HG02678 (cell line): ENCODE measurements at regions not wholly inside any gene's neighbourhood (a gene's known extent, or its start where the extent isn't known, plus 50 kb on each side); places are given as distances from the start of the nearest gene placed in this dataset.

Experiments
- ATAC-seq: cut with Tn5 transposase; IDR thresholded peaks from one replicate; pipeline ENCODE4 v1.9.1; 2021; ENCODE audit warnings: mild to moderate bottlenecking, moderate library complexity; ENCODE audit not compliant: unreplicated experiment

- ATAC-seq, result no peak
These were observed 55.7 kb upstream of the OR5AN1 start for GRCh38 chr11:59302991-59303390.

DNA sequence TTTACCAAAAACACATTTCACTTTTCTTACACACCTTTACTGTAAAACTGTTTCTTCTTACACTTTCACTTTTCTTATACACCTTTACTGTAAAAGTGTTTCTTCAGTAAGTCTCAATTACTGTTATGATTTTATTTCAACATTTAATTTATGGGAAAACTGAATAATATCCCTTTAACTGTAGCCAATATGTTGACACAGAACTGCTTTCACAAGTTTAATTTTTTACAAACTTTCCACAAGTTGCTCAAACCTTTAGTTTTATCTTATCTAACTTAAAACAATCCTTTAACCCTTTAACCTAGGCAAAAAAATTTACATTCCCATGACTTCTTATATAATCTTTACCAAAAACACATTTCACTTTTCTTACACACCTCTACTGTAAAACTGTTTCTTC is 63.3 kb upstream of the OR5AN1 start:
- ATAC-seq, result no peak

GRCh38 chr11:59292611-59293010 is 66.1 kb upstream of the OR5AN1 start:
- ATAC-seq, result no peak

DNA sequence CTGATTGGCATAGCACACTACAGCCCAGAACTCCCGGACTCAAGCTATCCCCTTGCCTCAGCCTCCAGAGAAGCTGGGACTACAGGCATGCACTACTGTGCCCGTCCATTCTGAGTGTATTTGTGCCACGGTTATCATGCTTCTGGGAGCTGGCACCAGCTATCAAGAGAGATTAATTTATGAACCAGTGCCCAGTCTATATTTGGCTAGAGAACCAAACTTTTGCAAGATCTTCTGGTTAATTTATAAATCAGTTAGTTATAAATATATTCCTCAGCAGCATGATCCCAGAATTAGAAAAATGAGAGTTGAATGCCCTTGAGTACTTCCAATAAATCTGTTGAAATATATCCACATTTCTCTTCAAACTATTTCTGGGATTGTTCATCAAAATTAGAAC is 67.5 kb upstream of the OR5AN1 start:
- ATAC-seq, result no peak

DNA sequence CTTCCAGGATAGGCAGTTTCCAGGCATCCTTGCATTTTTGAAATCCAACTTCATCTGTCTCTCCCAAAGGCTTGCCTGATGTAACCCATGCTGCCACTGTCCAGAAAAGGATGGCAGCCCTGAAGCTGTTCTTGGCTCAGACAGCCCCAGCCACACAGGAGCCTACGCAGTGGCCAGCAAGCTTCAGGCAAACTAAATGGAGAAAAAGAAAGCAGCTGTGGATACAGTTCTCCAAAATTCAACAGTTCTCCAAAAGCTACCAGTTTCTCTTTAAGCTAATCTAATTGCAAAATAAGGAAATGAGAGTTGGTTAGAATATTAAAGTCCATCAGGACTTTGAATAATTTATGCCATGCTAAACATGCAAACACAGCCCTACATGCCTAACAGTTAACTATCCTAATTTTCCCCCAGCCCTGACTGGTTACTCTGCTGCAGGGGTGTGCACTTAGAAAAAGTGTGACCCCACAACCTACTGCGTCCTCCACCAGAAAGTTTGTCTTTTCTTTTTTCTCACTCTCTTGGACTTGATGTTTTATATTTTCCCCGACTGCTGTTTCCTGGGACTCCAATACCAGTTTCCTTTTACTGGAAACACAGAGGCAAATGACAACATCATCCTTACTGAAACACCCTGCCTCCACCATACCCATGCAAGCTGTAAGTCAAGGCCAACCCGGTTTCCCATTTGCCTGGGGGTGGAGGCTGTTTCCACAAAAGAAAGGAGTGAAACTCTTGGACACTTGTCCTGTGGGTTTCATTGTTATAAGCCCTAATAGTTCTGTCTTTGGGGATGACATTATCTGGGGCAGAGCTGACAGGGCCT is 69.1 kb upstream of the OR5AN1 start:
- no peak for ATAC-seq

DNA sequence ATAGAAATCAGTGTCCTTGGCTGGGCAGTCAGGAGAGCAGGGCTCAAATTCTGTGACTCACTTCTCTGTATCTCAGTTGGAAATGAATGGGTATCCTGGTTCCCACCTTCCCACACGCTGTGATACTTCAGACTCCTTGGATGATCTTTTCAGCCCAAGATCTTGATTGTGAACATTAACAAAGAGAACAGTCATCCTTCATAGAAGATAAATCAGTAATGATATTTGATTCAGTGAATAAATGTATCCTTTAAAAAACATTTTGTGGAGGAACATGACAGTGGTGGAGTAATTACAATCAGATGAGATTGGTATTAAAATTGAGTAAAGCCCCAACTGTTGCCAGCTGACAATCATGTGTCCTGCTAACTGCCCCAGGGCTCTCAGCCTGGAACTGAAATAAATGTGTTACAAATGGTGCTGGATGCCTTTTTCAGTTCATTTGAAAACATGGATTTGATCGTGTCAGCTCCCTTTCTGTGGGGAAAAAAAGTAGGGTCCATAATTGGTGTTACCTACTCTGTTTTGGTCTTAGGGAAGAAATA is 72.9 kb upstream of the OR5AN1 start:
- no peak for ATAC-seq

- ATAC-seq, result peak; percentile 17
These were observed 72.0 kb upstream of the MPEG1 start for GRCh38 chr11:59284773-59285129.

DNA sequence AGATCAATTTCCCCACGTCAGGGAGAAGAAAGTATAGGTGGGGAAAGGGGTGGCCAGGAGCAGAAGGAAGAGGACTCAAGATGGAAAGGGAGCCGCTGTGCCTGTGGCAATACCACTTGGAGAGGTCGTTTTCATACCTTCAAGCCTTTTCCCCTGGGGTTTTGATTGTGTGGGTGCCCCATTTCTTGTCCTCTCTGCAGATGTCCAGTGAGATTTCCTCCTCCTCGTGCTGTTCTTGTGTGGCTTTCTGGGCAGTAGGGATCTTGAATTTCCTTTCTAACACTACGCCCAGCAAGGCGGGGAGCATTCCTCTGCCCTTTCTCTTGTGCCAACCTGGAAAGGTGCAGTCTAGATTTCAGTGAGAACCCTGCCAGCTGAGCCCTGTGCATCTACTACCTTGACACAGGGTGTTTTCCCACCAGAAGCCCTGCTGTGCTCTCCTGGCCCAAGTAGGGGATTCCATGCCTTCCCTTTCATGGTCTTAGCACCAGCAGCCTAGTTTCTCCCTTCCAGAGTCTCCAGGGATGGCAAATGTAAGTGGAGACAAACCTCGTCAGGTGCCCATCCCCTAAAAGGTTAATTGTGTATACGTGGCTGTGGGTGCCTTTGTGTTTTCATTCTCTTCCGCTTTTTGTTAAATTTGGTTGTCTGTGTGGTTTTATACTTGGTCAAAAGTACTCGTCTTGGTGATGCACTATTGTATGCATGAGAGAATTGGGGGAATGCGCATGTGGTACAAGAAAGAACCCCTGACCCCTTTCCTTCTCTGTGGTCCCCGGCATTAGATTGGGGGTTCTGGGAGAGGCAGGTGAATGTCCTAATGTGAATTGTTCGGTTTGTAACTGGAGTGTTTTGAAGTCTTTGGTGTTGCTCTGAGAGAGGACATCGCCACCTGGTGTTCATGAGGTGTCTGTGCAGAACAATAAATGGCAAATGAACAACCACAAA is 71.4 kb upstream of the MPEG1 start:
- peak; percentile 74 for ATAC-seq

DNA sequence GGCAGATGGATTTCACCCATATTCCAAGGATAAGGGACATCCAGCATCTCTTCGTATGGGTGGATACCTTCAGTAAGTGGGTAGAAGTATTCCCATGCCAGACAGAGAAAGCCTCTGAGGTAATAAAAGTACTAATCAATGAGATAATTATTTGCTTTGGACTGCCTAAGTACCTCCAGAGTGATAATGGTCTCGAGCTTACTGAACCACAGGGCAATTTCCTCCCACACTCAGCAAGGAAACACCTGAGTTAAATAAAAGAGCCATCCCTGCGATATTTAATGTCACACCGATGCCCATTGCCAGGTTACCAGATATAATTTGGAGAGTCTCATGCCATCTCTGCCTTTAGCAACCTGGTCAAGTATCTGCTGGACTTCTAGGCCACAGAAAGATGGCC is 70.6 kb upstream of the MPEG1 start:
- no peak for ATAC-seq

- ATAC-seq, result no peak
These were observed 68.5 kb upstream of the MPEG1 start for GRCh38 chr11:59281177-59281576.

DNA sequence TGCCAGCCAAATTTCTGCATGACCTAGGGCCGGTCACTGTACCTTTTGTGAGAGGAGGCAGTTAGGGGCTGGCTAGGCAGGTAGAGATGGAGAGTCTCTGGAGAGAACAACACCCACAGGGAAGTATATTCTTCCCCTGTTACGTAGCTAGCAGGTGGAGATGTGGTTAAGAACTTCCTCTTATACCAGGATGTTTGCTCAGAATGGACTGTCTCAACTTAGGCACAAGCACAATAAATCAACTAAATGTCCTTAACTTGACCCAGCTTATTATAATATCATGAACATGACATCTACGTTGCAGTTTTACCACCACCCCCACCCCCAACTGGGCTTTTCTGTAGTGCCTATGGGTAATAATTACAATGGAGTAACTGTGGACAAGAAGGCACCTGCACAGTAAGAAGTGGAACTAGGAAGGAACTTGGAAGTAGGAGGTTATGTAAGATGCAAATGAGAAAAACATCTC is 60.7 kb upstream of the MPEG1 start:
- peak; percentile 92 for ATAC-seq

DNA sequence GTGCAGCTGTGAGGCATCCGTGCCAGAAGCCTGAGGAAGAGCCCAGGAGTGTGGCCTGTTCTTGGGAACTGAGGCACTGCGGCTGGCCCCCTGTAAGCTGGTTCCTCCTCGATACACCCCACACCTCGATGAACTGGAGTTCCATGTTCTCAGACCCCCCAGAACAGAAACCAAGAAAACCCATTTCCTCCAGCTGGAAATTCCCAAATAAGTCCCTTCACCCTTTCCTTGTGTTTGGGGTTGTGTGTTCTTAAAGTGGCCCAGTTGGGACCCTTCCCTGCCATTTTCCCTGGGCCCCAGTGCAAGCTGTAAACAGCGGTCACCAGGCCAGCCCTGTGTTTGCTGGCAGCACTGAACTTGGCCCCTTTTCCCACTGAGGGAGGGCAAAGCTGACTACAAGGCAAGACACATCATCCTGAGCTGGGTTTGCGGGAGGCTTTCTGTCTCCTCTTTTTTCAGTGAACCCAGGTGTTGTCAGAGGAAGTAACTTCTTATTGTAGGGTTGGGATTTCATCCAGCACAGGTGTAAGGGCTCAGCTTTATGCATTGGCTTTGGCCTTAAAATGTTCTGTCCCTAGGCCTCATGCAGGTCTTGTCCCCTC is 60.1 kb upstream of the MPEG1 start:
- no peak for ATAC-seq

DNA sequence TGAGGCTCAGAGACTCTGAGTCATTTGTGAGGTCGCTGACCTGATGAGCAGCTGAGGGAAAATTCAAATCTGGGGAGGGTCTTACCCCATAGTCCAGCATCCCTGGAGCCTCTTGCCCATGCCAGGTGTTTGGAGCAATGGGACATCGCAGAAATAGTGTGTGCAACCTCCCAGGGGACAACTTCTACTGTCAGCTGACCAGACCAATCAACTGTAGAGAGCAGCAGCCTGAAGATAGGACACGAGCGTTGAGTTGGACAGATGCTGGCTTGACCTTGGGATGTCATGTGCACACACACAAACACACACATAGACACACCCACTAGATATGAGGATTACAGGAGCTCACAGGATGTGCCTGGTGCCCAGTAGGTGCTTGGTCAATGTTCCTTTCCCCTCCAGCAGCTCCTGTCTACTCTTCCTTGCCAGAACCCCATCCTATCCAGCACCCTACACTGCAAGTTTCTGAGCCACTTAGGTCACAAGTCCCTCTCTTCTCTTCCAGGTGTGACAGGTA is 59.1 kb upstream of the MPEG1 start:
- ATAC-seq, result no peak

DNA sequence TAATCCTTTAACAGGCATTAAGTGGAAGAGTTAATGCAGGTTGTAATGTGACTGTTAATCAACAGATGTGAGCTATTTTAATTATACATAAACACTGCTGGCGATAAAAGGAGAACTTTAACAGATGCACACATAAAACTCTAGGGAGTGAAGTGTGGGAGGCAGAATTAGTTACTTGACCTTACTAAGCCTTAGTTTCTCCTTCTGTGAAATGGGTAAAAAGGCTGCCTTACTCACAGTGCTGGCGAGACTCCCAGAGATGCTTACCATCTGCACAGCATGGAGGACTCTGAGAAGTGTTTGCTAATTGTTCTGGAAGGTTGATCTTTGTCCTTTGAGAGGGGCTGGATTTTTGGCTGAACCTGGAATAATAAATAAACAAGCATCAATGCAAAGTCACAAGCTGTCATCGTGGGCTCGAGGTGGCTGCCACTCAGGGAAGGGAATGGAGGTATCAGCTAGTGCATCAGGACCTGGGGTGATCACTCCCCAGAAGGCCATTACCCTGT is 58.6 kb upstream of the MPEG1 start:
- ATAC-seq, result no peak

DNA sequence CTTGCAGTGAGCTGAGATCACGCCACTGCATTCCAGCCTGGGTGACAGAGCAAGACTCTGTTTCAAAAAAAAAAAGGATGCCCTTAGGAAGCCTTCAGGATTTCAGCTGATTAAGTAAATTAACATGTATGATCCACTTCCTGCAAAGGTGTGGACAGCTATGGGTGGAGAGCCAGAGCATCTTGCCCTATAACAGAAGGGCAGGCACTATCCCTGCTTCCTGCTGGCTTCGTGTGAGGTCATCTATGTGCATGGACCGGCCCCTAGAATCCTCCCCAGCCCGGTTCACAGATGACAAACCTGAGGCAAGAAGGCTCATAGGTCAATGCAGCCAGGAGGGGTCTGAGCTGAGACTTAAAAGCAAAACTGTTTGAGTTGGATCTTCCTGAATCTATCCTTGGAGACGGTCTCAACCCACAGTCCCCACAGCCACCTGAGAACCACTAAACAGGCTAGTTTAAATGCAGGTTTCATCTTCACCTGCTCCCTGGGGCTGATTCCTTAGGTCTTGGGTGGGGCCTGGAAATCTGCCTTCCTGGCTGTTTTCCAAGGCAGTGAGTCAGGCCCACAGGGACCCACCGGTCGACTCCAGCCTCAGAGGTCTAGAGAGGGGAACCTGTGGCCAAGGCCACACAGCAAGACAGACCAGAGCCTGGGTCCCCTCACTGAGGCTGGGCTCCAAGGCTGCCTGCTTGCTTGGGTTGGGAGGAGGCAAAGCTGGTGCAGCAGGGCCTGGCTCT is 55.2 kb upstream of the MPEG1 start:
- no peak for ATAC-seq

DNA sequence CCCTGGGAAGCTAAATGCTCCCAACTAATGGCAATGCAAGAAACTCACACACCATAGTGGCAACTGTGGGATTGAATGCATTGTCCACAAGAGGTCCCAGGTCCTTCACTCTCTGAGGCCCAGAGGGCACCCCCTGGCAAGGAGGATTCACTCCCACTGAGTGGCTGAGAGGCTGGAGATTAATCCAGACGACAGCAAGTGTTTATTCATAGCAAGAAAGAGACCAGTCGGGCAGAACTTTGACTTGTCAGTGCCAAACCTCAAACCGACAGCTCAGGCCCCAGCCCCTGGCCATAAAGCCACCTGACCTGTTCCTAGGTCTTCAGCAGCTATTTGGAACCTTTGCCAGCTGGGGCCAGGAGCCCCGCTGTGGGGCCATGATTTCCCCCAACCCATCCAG is 54.5 kb upstream of the MPEG1 start:
- peak; percentile 78 for ATAC-seq

GRCh38 chr11:59266491-59266890 is 53.8 kb upstream of the MPEG1 start:
- no peak for ATAC-seq

DNA sequence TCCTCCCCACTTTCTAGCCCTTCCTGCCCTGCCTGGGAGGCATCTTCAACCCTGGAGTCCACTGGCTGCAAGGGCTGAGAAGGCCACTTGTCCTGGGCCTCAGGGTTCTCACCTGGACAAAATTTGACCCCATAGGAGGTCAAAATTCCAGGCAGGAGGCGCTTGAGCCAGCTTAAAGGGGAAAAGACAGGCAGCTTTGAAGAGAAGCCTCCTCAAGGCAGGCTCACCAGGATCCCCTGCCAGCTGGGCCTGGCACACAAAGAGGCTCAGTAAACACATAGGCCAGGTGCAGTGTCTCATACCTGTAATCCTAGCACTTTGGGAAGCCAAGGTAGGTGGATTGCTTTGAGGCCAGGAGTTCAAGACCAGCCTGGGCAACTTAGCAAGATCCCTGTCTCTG is 53.0 kb upstream of the MPEG1 start:
- ATAC-seq, result no peak

DNA sequence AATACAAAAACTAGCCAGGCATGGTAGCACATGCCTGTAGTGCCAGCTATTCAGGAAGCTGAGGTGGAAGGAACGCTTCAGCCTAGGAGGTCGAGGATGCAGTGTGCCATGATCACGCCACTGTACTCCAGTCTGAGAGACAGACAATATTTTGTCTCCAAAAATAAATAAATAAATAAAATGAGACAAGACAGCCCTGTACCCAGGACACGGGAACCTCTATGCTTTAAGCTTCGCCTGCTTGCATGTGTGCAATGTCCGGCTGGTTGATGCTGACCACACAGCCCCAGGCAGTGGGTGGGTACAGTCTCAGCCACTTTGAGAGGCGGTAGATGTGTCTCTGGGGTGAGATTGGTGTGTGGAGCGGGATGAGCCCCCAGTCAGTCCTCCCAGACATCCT is 52.0 kb upstream of the MPEG1 start:
- no peak for ATAC-seq

DNA sequence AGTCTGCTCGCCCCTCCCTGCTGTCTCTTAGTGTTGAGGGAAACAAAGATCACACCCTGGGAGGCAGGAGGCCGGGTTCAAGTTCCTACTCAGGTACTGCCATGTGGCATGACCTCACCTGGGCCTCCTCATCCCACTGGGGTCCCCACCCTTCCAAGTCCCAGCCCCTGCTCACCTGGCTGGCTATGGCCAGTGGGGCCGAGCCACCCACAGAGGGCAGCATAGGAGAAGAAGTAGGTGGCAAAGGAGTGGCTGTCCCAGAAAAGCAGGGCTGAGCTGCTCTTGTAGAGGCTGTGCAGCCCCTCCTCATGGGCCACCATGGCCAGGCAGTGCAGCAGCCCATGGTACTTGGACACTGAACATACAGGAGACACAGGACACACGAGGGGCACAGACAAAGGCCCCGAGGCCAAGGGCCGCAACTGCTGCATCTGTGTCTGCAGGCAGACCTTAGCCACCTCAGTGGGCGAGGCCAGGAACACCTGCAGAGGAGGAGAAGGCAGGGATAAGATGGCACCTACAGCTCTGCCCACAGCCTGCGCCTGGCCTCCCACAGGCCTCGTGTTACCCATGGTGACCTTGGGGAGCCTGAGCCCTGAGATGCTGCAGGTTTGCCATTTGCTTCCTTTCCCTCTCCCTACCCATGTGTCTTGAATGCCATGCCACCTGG is 50.6 kb upstream of the MPEG1 start:
- ATAC-seq, result no peak
